Testis (tissue), 2 donors: ENCODE measurements at regions not wholly inside any gene's neighbourhood (a gene's known extent, or its start where the extent isn't known, plus 50 kb on each side); places are given as distances from the start of the nearest gene placed in this dataset.
"Not testable (repeated sequence)": the region's sequence is repeated elsewhere in the genome, so short reads cannot be mapped to it uniquely, and the experiment has no call there.

Source experiments
- CTCF ChIP-seq, 3 experiments: fragments of 450-650 bp in 2 of 3; fragments of 200-600 bp in 1 of 3; sonication (generic) in 1 of 3; IDR thresholded peaks; one replicate each; pipeline ENCODE4 v1.5.1; 2016 to 2019; ENCODE audit warnings: antibody characterized with exemption in 3 of 3, mild to moderate bottlenecking in 2 of 3, moderate library complexity in 1 of 3
- POLR2A ChIP-seq: fragments of 450-650 bp; IDR thresholded peaks from one replicate; pipeline ENCODE4 v1.6.1; 2017; ENCODE audit warnings: antibody characterized with exemption, mild to moderate bottlenecking, moderate library complexity

- TF ChIP-seq CTCF (IDR thresholded peaks at IDR 0.05); POLR2A: not testable (repeated sequence)
These were observed 591.7 kb downstream of the ALG10 start for GRCh38 chr12:34613988-34614387.
